GM12878 (cell line): ENCODE measurements at regions not wholly inside any gene's neighbourhood (a gene's known extent, or its start where the extent isn't known, plus 50 kb on each side); places are given as distances from the start of the nearest gene placed in this dataset.

Experiments
- CHD1 ChIP-seq: IDR thresholded peaks from 2 replicates; pipeline ENCODE4 v1.6.1; 2012; ENCODE audit warnings: low read depth, low read length, improper control_type of control experiment
- MAX ChIP-seq: IDR thresholded peaks from 2 replicates; pipeline ENCODE4 v1.6.1; 2012; ENCODE audit warnings: low read depth, low read length, improper control_type of control experiment
- MYB ChIP-seq: fragments of 150-350 bp; IDR thresholded peaks from 2 replicates; pipeline ENCODE4 v1.6.1; 2014; ENCODE audit warnings: mild to moderate bottlenecking, low read depth, low read length, borderline replicate concordance
- MYC ChIP-seq: IDR thresholded peaks from 2 replicates; pipeline ENCODE4 v1.6.1; 2011; ENCODE audit warnings: mild to moderate bottlenecking, low read length, moderate library complexity, inconsistent platforms; ENCODE audit not compliant: insufficient read depth, insufficient replicate concordance, insufficient read length, severe bottlenecking
- NBN ChIP-seq: fragments of 450-650 bp; IDR thresholded peaks from 2 replicates; pipeline ENCODE4 v1.6.1; 2016
- NFYA ChIP-seq: IDR thresholded peaks from 2 replicates; pipeline ENCODE4 v1.6.1; 2011; ENCODE audit warnings: low read depth, mild to moderate bottlenecking, low read length, improper control_type of control experiment, borderline replicate concordance
- NKRF ChIP-seq: fragments of 450-650 bp; conservative IDR thresholded peaks from 2 replicates; pipeline ENCODE4 v1.6.1; 2017; ENCODE audit warnings: mild to moderate bottlenecking, moderate library complexity
- PAX8 ChIP-seq: fragments of 450-650 bp; IDR thresholded peaks from 2 replicates; pipeline ENCODE4 v1.6.1; 2017; ENCODE audit warnings: mild to moderate bottlenecking, moderate library complexity
- REST ChIP-seq: IDR thresholded peaks from 2 replicates; pipeline ENCODE4 v1.6.1; 2012; ENCODE audit warnings: mild to moderate bottlenecking, low read depth, low read length
- SREBF2 ChIP-seq: IDR thresholded peaks from 2 replicates; pipeline ENCODE4 v1.6.1; 2012; ENCODE audit warnings: mild to moderate bottlenecking, low read length
- TAF1 ChIP-seq: IDR thresholded peaks from 2 replicates; pipeline ENCODE4 v1.6.1; 2011; ENCODE audit warnings: mild to moderate bottlenecking, low read depth, low read length, borderline replicate concordance
- ZBED1 ChIP-seq: IDR thresholded peaks from 2 replicates; pipeline ENCODE4 v1.6.1; 2016; ENCODE audit warnings: borderline replicate concordance

- no peak for TF ChIP-seq CHD1
- TF ChIP-seq MYB, result no peak
- no peak for TF ChIP-seq SREBF2
- TF ChIP-seq NKRF, result no peak
- no peak for TF ChIP-seq NFYA
- TF ChIP-seq NBN, result no peak
- TF ChIP-seq TAF1, result no peak
- no peak for TF ChIP-seq REST
- TF ChIP-seq ZBED1, result no peak
- TF ChIP-seq PAX8, result no peak
- no peak for TF ChIP-seq MAX
- no peak for TF ChIP-seq MYC
These were observed 544.3 kb downstream of the TRIML1 start (continued) for GRCh38 chr4:188683571-188683970.
